H9 (cell line): ENCODE measurements at regions not wholly inside any gene's neighbourhood (a gene's known extent, or its start where the extent isn't known, plus 50 kb on each side); places are given as distances from the start of the nearest gene placed in this dataset.

Source experiments
- DNase-seq: peaks from one replicate; pipeline ENCODE4 v3.0.0-alpha.2; 2017
- H2AFZ ChIP-seq: one replicate; pipeline ENCODE4 v1.6.1; 2013; ENCODE audit warnings: mild to moderate bottlenecking, low read length, control low read depth, moderate library complexity
- H2AK5ac ChIP-seq: 2 replicates; pipeline ENCODE4 v1.6.1; 2013; ENCODE audit warnings: low read length, control low read depth, mixed read lengths; ENCODE audit not compliant: insufficient read length
- H2BK120ac ChIP-seq: one replicate; pipeline ENCODE4 v1.6.1; 2013; ENCODE audit warnings: low read depth, mild to moderate bottlenecking, low read length, control low read depth, inconsistent platforms; ENCODE audit not compliant: poor library complexity, severe bottlenecking
- H2BK12ac ChIP-seq: 2 replicates; pipeline ENCODE4 v1.6.1; 2013; ENCODE audit warnings: low read length, control low read depth, mixed read lengths, low read depth; ENCODE audit not compliant: insufficient read length
- H2BK15ac ChIP-seq: 2 replicates; pipeline ENCODE4 v1.6.1; 2013; ENCODE audit warnings: low read depth, low read length, control low read depth
- H2BK20ac ChIP-seq: one replicate; pipeline ENCODE4 v1.6.1; 2013; ENCODE audit warnings: low read depth, mild to moderate bottlenecking, low read length, control low read depth, inconsistent platforms; ENCODE audit not compliant: poor library complexity, severe bottlenecking
- H2BK5ac ChIP-seq: 2 replicates; pipeline ENCODE4 v1.6.1; 2013; ENCODE audit warnings: low read length, control low read depth, mixed read lengths; ENCODE audit not compliant: insufficient read length
- H3K14ac ChIP-seq: 2 replicates; pipeline ENCODE4 v1.6.1; 2013; ENCODE audit warnings: low read length, control low read depth; ENCODE audit not compliant: insufficient read depth
- H3K18ac ChIP-seq: 2 replicates; pipeline ENCODE4 v1.6.1; 2013; ENCODE audit warnings: low read depth, mild to moderate bottlenecking, mixed read lengths, low read length, control low read depth; ENCODE audit not compliant: insufficient read length
- H3K23ac ChIP-seq: 2 replicates; pipeline ENCODE4 v1.6.1; 2013; ENCODE audit warnings: low read length, control low read depth, mixed read lengths, low read depth; ENCODE audit not compliant: insufficient read length
- H3K23me2 ChIP-seq: 2 replicates; pipeline ENCODE4 v1.6.1; 2013; ENCODE audit warnings: low read depth, mild to moderate bottlenecking, mixed read lengths, low read length, control low read depth; ENCODE audit not compliant: insufficient read length, poor library complexity, severe bottlenecking
- H3K27ac ChIP-seq: 2 replicates; pipeline ENCODE4 v1.5.1; 2013; ENCODE audit warnings: low read length, control low read depth, mixed read lengths, low read depth; ENCODE audit not compliant: insufficient read length
- H3K27me3 ChIP-seq: 2 replicates; pipeline ENCODE4 v1.6.1; 2013; ENCODE audit warnings: low read length, control low read depth, inconsistent platforms; ENCODE audit not compliant: insufficient read depth
- H3K4ac ChIP-seq: 2 replicates; pipeline ENCODE4 v1.6.1; 2013; ENCODE audit warnings: low read depth, mild to moderate bottlenecking, control low read depth, inconsistent platforms, low read length, moderate library complexity
- H3K4me1 ChIP-seq: 2 replicates; pipeline ENCODE4 v1.6.1; 2013; ENCODE audit warnings: low read length, control low read depth, inconsistent platforms; ENCODE audit not compliant: insufficient read depth
- H3K4me2 ChIP-seq: 2 replicates; pipeline ENCODE4 v1.6.1; 2013; ENCODE audit warnings: low read length, control low read depth, mixed read lengths; ENCODE audit not compliant: insufficient read length, insufficient read depth
- H3K56ac ChIP-seq: 2 replicates; pipeline ENCODE4 v1.6.1; 2013; ENCODE audit warnings: low read depth, mild to moderate bottlenecking, mixed read lengths, low read length, control low read depth; ENCODE audit not compliant: insufficient read length
- H3K79me1 ChIP-seq: 2 replicates; pipeline ENCODE4 v1.6.1; 2013; ENCODE audit warnings: low read depth, mild to moderate bottlenecking, moderate library complexity, low read length, control low read depth, inconsistent platforms; ENCODE audit not compliant: insufficient read depth, poor library complexity, severe bottlenecking
- H3K79me2 ChIP-seq: 2 replicates; pipeline ENCODE4 v1.6.1; 2013; ENCODE audit warnings: low read length, control low read depth, inconsistent platforms; ENCODE audit not compliant: insufficient read depth
- H3K9ac ChIP-seq: 2 replicates; pipeline ENCODE4 v1.6.1; 2013; ENCODE audit warnings: low read length, control low read depth, mixed read lengths; ENCODE audit not compliant: insufficient read length; ENCODE audit errors: extremely low read depth
- H3K9me3 ChIP-seq: one replicate; pipeline ENCODE4 v1.6.1; 2013; ENCODE audit warnings: low read depth, low read length, inconsistent platforms; ENCODE audit not compliant: control insufficient read depth
- H3T11ph ChIP-seq: one replicate; pipeline ENCODE4 v1.6.1; 2013; ENCODE audit warnings: mild to moderate bottlenecking, low read length, control low read depth, inconsistent platforms
- H4K20me1 ChIP-seq: one replicate; pipeline ENCODE4 v1.6.1; 2013; ENCODE audit not compliant: control insufficient read depth, insufficient read length, insufficient read depth
- H4K5ac ChIP-seq: 2 replicates; pipeline ENCODE4 v1.6.1; 2013; ENCODE audit warnings: low read depth, mild to moderate bottlenecking, mixed read lengths, low read length, control low read depth; ENCODE audit not compliant: insufficient read length
- H4K8ac ChIP-seq: replicated peaks from 2 replicates; pipeline ENCODE4 v1.6.1; 2013; ENCODE audit warnings: low read length, control low read depth, mixed read lengths, low read depth; ENCODE audit not compliant: insufficient read length
- H4K91ac ChIP-seq: 2 replicates; pipeline ENCODE4 v1.6.1; 2013; ENCODE audit warnings: low read depth, mild to moderate bottlenecking, moderate library complexity, mixed read lengths, low read length, control low read depth; ENCODE audit not compliant: insufficient read length
- H3K27ac Mint-ChIP-seq, 3 experiments: 2 replicates in 2 of 3; 3 replicates in 1 of 3; pipeline ENCODE4 v1.8.0; 2020 to 2021; ENCODE audit warnings: mixed read lengths in 3 of 3, mild to moderate bottlenecking in 1 of 3, moderate library complexity in 1 of 3
- H3K27me3 Mint-ChIP-seq: 2 replicates; pipeline ENCODE4 v1.8.0; 2021; ENCODE audit warnings: low read depth, mild to moderate bottlenecking, moderate library complexity, mixed read lengths
- H3K36me3 Mint-ChIP-seq, 3 experiments: 2 replicates in 2 of 3; 3 replicates in 1 of 3; pipeline ENCODE4 v1.8.0; 2020 to 2021; ENCODE audit warnings: low read depth in 3 of 3, mixed read lengths in 3 of 3; ENCODE audit not compliant: insufficient read depth in 1 of 3
- H3K4me1 Mint-ChIP-seq, 2 experiments: 2 replicates each; pipeline ENCODE4 v1.8.0; 2020; ENCODE audit warnings: mixed read lengths in 2 of 2
- H3K4me3 Mint-ChIP-seq, 2 experiments: 2 replicates in 1 of 2; 3 replicates in 1 of 2; pipeline ENCODE4 v1.8.0; 2020 to 2021; ENCODE audit warnings: mild to moderate bottlenecking in 2 of 2, mixed read lengths in 2 of 2, moderate library complexity in 1 of 2
- H3K9me3 Mint-ChIP-seq, 2 experiments: 2 replicates in 1 of 2; 3 replicates in 1 of 2; pipeline ENCODE4 v1.8.0; 2020; ENCODE audit warnings: mild to moderate bottlenecking in 2 of 2, mixed read lengths in 2 of 2, moderate library complexity in 1 of 2
- WGBS: extraction: QIAGEN DNeasy Blood & Tissue Kit; methylation state at CpG from one replicate; pipeline ENCODE4 v1.1.7; 2013; ENCODE audit warnings: missing lambda C conversion rate, low lambda C conversion rate, mixed read lengths; ENCODE audit not compliant: insufficient read length; ENCODE audit errors: extremely low coverage; 5-methylcytosine and 5-hydroxymethylcytosine counted together
- TF ChIP-seq, protein P1 (sequence below): fragments of 200-600 bp; sonication (generic); conservative IDR thresholded peaks from 3 replicates; pipeline ENCODE4 v1.8.0; 2021; ENCODE audit warnings: antibody characterized with exemption, mild to moderate bottlenecking

DNA sequence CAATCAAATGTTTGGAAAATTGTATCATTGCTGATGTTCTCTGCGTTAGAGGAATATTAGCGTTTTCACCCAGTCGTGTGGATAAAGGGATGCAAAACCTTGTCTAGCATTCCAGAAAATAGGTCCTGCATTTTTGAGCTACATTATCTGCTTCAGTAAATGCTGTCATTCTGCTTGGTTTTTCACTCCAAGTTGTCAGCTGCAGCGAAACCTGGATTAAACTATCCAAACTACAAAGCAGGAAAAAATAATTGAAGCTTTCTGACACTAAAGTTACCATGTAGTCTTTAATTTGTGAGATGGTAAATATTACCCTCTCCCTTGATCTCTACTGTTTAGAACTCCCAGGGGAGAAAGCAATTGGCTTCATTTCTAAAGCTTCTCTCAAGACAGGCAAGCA, 1795.5 kb upstream of the PRR20A start:
- Histone ChIP-seq H3K79me1 (no peaks in the 10 kb centered on the region), H4K91ac (no peak overlapping the region), H3K23ac (no peak overlapping the region), H4K8ac (no peak overlapping the region), H3K27me3 (no peaks in the 10 kb centered on the region), H3K4me1 (no peaks in the 10 kb centered on the region), H3K23me2 (no peaks in the 10 kb centered on the region), H2BK20ac (no peak overlapping the region), H3K27ac (no peak overlapping the region), H3K14ac (no peak overlapping the region), H2BK15ac (no peak overlapping the region), H3K9me3 (no peaks in the 10 kb centered on the region), H3K4ac (no peak overlapping the region), H4K20me1 (no peaks in the 10 kb centered on the region), H3K56ac (no peak overlapping the region), H3K4me2 (no peak overlapping the region), H3K79me2 (no peaks in the 10 kb centered on the region), H3K9ac (no peak overlapping the region), H2BK5ac (no peak overlapping the region), H2BK12ac (no peak overlapping the region), H4K5ac (no peak overlapping the region), H3T11ph (no peak overlapping the region), H2BK120ac (no peak overlapping the region), H2AK5ac (no peak overlapping the region), H2AFZ (no peak overlapping the region), H3K18ac (no peak overlapping the region)
- peaks cover 0 to 6% (median 5%) of the 10 kb centered on the region in 3 experiments; a peak in 2 of 7 replicates for H3K36me3 Mint-ChIP-seq
- no peak overlapping the region for H3K27ac Mint-ChIP-seq
- no peaks in the 10 kb centered on the region for H3K27me3 Mint-ChIP-seq
- peaks cover 4 to 6% of the 10 kb centered on the region in 2 experiments; a peak in 3 of 5 replicates for H3K9me3 Mint-ChIP-seq
- no peak for DNase-seq
- WGBS, result no CpG with 5 or more reads among the region's 4 CpGs
- TF ChIP-seq, protein P1, sequence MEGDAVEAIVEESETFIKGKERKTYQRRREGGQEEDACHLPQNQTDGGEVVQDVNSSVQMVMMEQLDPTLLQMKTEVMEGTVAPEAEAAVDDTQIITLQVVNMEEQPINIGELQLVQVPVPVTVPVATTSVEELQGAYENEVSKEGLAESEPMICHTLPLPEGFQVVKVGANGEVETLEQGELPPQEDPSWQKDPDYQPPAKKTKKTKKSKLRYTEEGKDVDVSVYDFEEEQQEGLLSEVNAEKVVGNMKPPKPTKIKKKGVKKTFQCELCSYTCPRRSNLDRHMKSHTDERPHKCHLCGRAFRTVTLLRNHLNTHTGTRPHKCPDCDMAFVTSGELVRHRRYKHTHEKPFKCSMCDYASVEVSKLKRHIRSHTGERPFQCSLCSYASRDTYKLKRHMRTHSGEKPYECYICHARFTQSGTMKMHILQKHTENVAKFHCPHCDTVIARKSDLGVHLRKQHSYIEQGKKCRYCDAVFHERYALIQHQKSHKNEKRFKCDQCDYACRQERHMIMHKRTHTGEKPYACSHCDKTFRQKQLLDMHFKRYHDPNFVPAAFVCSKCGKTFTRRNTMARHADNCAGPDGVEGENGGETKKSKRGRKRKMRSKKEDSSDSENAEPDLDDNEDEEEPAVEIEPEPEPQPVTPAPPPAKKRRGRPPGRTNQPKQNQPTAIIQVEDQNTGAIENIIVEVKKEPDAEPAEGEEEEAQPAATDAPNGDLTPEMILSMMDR, result no peak
- H3K4me1 Mint-ChIP-seq, result no peaks in the 10 kb centered on the region
- no peak overlapping the region for H3K4me3 Mint-ChIP-seq
